Esophagus muscularis mucosa (tissue), 4 donors: ENCODE measurements at regions not wholly inside any gene's neighbourhood (a gene's known extent, or its start where the extent isn't known, plus 50 kb on each side); places are given as distances from the start of the nearest gene placed in this dataset.

Experiments
- DNase-seq: peaks from one replicate; pipeline ENCODE4 v3.0.0-alpha.2; 2017; ENCODE audit errors: extremely low spot score
- H3K27ac ChIP-seq, 4 donors: fragments of 200-600 bp; sonication (generic); replicated peaks in 1 of 4; 1 replicate in 3 of 4; 2 replicates in 1 of 4; pipeline ENCODE4 v1.5.1; 2016 to 2019; ENCODE audit warnings: mild to moderate bottlenecking in 1 of 4
- H3K27me3 ChIP-seq, 4 donors: fragments of 200-600 bp; sonication (generic); one replicate each; pipeline versions ENCODE4 v1.5.1 to v1.6.0; 2016 to 2019
- H3K36me3 ChIP-seq, 4 donors: fragments of 200-600 bp; sonication (generic); one replicate each; pipeline ENCODE4 v1.5.1; 2016 to 2019
- H3K4me1 ChIP-seq, 4 donors: fragments of 200-600 bp; sonication (generic); one replicate each; pipeline ENCODE4 v1.5.1; 2016 to 2019
- H3K4me3 ChIP-seq, 4 donors: fragments of 200-600 bp; sonication (generic); 1 replicate in 2 of 4; 2 replicates in 2 of 4; pipeline ENCODE4 v1.5.1; 2016 to 2019; ENCODE audit warnings: mild to moderate bottlenecking in 4 of 4, moderate library complexity in 1 of 4
- H3K9me3 ChIP-seq, 4 donors: fragments of 200-600 bp; sonication (generic); 1 replicate in 3 of 4; 2 replicates in 1 of 4; pipeline ENCODE4 v1.5.1; 2016 to 2019
- EP300 ChIP-seq: sonication (generic); formaldehyde crosslinking; IDR thresholded peaks from one replicate; pipeline ENCODE4 v1.6.1; 2017; ENCODE audit warnings: antibody characterized with exemption
- POLR2A ChIP-seq: fragments of 450-650 bp; IDR thresholded peaks from one replicate; pipeline ENCODE4 v1.6.1; 2017; ENCODE audit warnings: antibody characterized with exemption, moderate library complexity, mild to moderate bottlenecking, low read depth
- POLR2AphosphoS5 ChIP-seq, 2 donors: sonication (generic); formaldehyde crosslinking; IDR thresholded peaks; one replicate each; pipeline ENCODE4 v1.6.1; 2017; ENCODE audit warnings: antibody characterized with exemption in 2 of 2
- WGBS: methylation state at CpG from one replicate; pipeline ENCODE4 v1.1.5; 2018; 5-methylcytosine and 5-hydroxymethylcytosine counted together
- intact Hi-C: fragments of 100-400 bp; cut with DNase I; formaldehyde crosslinking; loops from one replicate; pipeline ENCODE4 v1.15.1; 2023
- TF ChIP-seq, protein P1 (sequence below), 3 experiments: fragments of 200-600 bp in 2 of 3; fragments of 450-650 bp in 1 of 3; sonication (generic) in 2 of 3; IDR thresholded peaks; one replicate each; pipeline ENCODE4 v1.5.1; 2017 to 2019; ENCODE audit warnings: antibody characterized with exemption in 3 of 3, mild to moderate bottlenecking in 2 of 3, moderate library complexity in 1 of 3

- no CpG with 5 or more reads among the region's 3 CpGs for WGBS
- no peak for TF ChIP-seq POLR2AphosphoS5 (IDR thresholded peaks at IDR 0.05)
- Histone ChIP-seq H3K36me3 (no peaks in the 10 kb centered on the region), H3K9me3 (no peaks in the 10 kb centered on the region), H3K4me3 (no peak overlapping the region), H3K27ac (no peak overlapping the region), H3K4me1 (no peaks in the 10 kb centered on the region), H3K27me3 (no peaks in the 10 kb centered on the region)
- no peak for DNase-seq
- intact Hi-C loops: no loop called here
Observed at GRCh38 chrY:7448687-7449086, 537.1 kb upstream of the AMELY start.

DNA sequence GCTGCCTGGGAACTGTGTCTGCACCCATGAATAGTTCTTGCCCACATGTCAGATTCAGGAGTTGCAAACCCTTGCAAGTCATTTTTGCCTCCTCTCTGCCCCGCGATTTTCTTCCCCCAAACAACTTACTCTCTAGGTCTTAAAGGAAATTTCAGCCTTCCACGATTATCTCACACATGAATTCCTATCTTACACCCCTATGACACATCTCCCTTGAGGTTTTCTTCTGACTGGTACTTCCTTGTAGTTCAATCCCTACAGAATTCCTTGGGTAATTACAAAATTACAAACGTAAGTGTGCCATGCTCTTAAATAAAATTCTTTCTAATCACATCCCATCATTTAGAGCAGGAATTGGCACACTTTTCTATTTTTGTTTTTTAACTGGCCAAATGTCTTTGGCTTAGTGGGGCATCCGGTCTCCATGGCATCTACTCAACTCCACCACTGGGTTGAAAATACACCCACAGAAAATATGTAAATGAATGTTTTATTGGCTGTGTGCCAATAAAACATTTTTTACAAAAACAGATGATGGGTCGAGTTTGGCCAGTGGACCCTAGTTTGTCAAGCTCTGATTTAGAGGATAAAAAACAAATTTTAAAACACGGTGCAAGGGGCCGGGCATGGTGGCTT is 536.4 kb upstream of the AMELY start:
- Histone ChIP-seq H3K27ac (no peak overlapping the region), H3K27me3 (no peaks in the 10 kb centered on the region), H3K4me3 (no peak overlapping the region), H3K9me3 (no peaks in the 10 kb centered on the region), H3K36me3 (no peaks in the 10 kb centered on the region), H3K4me1 (no peaks in the 10 kb centered on the region)
- intact Hi-C loops: no loop called here
- no peak for DNase-seq
- TF ChIP-seq EP300: no peak
- WGBS: no CpG with 5 or more reads among the region's 8 CpGs

- no CpG with 5 or more reads among the region's 3 CpGs for WGBS
- no peak overlapping the region for H3K27ac ChIP-seq
- H3K9me3 ChIP-seq: no peaks in the 10 kb centered on the region
- no peaks in the 10 kb centered on the region for H3K27me3 ChIP-seq
- H3K4me3 ChIP-seq: no peak overlapping the region
- TF ChIP-seq EP300: no peak
- no peak for TF ChIP-seq POLR2AphosphoS5 (IDR thresholded peaks at IDR 0.05)
- TF ChIP-seq, protein P1, sequence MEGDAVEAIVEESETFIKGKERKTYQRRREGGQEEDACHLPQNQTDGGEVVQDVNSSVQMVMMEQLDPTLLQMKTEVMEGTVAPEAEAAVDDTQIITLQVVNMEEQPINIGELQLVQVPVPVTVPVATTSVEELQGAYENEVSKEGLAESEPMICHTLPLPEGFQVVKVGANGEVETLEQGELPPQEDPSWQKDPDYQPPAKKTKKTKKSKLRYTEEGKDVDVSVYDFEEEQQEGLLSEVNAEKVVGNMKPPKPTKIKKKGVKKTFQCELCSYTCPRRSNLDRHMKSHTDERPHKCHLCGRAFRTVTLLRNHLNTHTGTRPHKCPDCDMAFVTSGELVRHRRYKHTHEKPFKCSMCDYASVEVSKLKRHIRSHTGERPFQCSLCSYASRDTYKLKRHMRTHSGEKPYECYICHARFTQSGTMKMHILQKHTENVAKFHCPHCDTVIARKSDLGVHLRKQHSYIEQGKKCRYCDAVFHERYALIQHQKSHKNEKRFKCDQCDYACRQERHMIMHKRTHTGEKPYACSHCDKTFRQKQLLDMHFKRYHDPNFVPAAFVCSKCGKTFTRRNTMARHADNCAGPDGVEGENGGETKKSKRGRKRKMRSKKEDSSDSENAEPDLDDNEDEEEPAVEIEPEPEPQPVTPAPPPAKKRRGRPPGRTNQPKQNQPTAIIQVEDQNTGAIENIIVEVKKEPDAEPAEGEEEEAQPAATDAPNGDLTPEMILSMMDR (IDR thresholded peaks at IDR 0.05): no peak
- TF ChIP-seq POLR2A: no peak
- H3K4me1 ChIP-seq: peaks cover 0 to 10% (median 0%) of the 10 kb centered on the region in 4 donors
- no peaks in the 10 kb centered on the region for H3K36me3 ChIP-seq
- DNase-seq: no peak
- intact Hi-C loops: no loop called here
Observed at GRCh38 chrY:7444141-7444540, 532.6 kb upstream of the AMELY start.

DNA sequence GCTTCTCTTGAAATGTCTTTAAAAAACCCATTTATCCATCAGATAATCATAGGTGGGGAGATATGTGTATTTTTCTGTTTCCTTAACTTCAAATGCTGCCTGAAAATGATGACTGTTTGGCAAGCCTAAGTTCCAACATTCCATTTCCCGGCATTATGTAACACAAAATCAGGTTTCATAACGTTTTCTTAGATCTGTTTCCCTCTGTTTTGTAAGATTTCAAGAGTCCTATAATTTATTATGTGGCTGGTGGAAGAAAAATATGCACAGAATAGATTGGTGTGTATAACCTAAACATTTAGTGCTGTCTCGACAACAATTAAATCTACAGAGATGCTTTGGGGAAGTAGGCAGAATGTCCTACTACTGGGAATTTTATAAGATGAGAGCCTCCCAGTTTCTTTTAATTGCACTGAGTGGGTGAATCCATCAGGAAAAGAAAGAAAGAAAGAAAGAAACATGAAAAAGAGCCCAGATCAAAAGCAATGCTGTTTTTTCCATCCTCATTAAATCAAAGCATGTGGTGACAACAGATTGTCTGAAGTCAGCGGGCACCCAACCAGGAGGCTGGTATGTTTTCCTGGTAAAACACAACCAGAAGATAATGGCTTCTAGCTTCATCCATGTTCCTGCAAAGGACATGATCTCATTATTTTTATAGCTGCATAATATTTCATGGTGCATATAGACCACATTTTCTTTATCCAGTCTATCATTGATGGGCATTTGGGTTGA is 529.4 kb upstream of the AMELY start:
- Histone ChIP-seq H3K4me3 (no peak overlapping the region), H3K36me3 (no peaks in the 10 kb centered on the region), H3K27ac (no peak overlapping the region), H3K4me1 (peaks cover 0 to 10% (median 0%) of the 10 kb centered on the region in 4 donors), H3K27me3 (no peaks in the 10 kb centered on the region), H3K9me3 (no peaks in the 10 kb centered on the region)
- WGBS: no CpG with 5 or more reads among the region's 4 CpGs
- no peak for TF ChIP-seq POLR2AphosphoS5 (IDR thresholded peaks at IDR 0.05)
- TF ChIP-seq POLR2A: no peak
- no peak for TF ChIP-seq EP300
- TF ChIP-seq, protein P1 (IDR thresholded peaks at IDR 0.05): no peak
- intact Hi-C loops: no loop called here
- no peak for DNase-seq

GRCh38 chrY:7437086-7437485 is 525.5 kb upstream of the AMELY start:
- no peak overlapping the region for H3K4me3 ChIP-seq
- H3K27ac ChIP-seq: no peak overlapping the region
- intact Hi-C loops: no loop called here
- peaks cover 0 to 10% (median 0%) of the 10 kb centered on the region in 4 donors for H3K4me1 ChIP-seq
- TF ChIP-seq, protein P1 (IDR thresholded peaks at IDR 0.05): no peak
- TF ChIP-seq POLR2A: no peak
- TF ChIP-seq POLR2AphosphoS5 (IDR thresholded peaks at IDR 0.05): no peak
- TF ChIP-seq EP300: no peak
- H3K9me3 ChIP-seq: no peaks in the 10 kb centered on the region
- no peaks in the 10 kb centered on the region for H3K27me3 ChIP-seq
- no CpG with 5 or more reads among the region's 1 CpG for WGBS
- no peak for DNase-seq
- H3K36me3 ChIP-seq: no peaks in the 10 kb centered on the region
